DMS79 (cell line): ENCODE measurements at regions not wholly inside any gene's neighbourhood (a gene's known extent, or its start where the extent isn't known, plus 50 kb on each side); places are given as distances from the start of the nearest gene placed in this dataset.
"Not testable (repeated sequence)": the region's sequence is repeated elsewhere in the genome, so short reads cannot be mapped to it uniquely, and the experiment has no call there.

ENCODE experiments used
- DNase-seq: peaks from one replicate; lab custom pipeline; 2025; lab: John Stamatoyannopoulos, UW

DNA sequence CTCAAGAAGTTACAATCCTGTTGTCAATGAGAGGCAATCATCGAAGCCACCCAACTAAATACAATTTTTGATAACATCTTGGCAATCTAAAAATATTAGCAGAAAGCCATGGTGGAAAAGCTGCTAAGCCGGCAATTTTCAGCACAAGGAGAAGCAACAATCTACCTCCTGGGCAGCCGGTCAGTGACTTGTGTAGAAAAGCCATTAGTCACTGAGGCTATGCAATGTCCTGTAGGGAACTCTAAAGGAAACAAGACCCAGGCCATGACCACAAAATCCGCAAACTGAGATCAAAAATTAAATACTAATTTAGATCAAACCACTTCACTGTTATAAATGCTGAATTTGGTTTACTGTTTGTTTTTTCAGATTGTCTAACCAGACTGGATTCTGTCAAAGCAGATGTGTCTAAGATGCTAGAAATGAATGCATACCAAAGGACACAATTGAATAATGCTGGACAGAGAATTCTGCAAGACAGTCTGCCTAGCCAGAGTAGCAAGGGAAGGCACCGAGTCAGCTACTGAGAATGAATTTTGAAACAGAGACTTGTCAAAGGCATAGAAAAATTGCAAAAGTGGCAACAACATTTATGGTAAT is 384.8 kb downstream of the PRELID2 start:
- DNase-seq = no peak

- no peak for DNase-seq
Measured at GRCh38 chr5:145449794-145450193, 385.3 kb downstream of the PRELID2 start.

DNA sequence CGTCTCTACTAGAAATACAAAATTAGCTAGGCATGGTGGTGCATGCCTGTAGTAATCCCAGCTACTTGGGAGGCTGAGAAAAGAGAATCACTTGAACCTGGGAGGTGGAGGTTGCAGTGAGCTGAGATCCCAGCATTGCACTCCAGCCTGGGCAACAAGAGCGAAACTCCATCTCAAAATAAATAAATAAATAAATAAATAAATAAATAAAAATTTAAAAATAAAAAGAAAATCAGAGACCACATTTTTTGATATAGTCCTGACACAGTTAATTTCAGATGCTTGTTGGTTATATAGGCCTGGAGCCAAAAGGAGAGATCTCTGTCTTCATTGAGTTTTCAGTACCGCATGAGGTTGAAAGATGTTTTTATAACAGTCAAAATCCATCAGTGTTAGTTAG is 388.3 kb downstream of the PRELID2 start:
- not testable (repeated sequence) for DNase-seq

GRCh38 chr5:145446412-145446811 is 388.7 kb downstream of the PRELID2 start:
- no peak for DNase-seq

- no peak for DNase-seq
Measured at GRCh38 chr5:145445027-145445426, 390.1 kb downstream of the PRELID2 start.

- DNase-seq = no peak
Measured at GRCh38 chr5:145443964-145444363, 391.2 kb downstream of the PRELID2 start.

DNA sequence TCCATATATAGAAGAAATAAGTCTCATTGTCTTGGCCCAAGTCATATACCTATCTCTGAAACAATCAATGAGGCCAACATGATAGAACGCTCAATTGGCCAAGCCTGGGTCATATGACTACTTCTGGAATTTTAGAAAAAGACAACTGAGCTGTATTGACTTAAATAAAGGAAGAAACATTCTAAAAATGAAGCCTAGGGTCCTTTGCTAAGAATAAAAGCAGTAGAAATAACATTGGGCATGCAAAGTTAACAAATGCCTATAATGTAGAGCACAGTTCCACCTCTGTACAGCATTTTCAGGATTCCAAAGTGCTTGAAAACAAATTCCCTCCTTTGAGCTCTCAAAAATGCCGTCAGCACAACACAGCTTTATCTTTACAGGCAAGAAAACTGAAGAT is 391.8 kb downstream of the PRELID2 start:
- no peak for DNase-seq

GRCh38 chr5:145442661-145443060 is 392.5 kb downstream of the PRELID2 start:
- DNase-seq = not testable (repeated sequence)

- DNase-seq = no peak
Measured at GRCh38 chr5:145441228-145441627, 393.9 kb downstream of the PRELID2 start.

DNA sequence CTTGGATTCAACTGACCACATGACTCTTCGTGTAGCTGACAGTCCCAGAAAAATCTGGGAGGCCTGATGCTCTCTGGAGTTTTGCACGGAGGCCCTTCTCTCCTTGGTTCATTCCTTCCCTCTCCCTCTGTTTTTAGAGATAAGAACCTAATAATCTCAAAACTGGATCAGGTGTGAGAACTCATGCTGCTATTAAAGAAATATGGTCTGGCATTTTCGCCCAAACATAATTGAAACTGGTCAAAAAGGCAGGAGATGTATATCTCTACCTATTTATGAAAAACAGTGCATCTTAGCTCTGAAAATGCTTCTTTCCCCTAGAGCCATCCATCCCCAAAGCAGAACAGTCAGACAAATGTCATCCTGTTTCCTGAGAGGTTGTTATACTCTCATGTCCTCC is 397.5 kb downstream of the PRELID2 start:
- no peak for DNase-seq

DNA sequence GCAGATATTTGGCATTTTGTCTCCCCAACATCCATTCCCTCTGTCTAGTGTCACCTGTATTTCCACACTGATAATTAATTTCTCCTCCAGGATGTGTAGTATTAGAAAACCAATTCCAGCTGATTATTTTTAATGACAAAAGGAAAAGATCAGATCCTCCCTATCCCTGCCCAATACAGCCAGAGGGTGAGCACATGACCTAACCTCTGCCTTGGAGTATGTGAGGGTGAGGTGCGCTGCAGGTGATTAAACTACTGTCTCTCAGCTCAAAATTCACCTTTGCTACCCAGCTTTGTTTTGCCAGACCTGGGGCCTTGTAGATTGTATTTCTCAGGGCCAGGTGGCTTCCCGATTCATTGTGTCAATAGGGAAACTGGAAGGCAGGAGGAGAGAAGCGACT is 402.1 kb downstream of the PRELID2 start:
- DNase-seq = no peak

GRCh38 chr5:145429170-145429569 is 406.0 kb downstream of the PRELID2 start:
- no peak for DNase-seq

- no peak for DNase-seq
Measured at GRCh38 chr5:145408048-145408341, 427.1 kb downstream of the PRELID2 start.

DNA sequence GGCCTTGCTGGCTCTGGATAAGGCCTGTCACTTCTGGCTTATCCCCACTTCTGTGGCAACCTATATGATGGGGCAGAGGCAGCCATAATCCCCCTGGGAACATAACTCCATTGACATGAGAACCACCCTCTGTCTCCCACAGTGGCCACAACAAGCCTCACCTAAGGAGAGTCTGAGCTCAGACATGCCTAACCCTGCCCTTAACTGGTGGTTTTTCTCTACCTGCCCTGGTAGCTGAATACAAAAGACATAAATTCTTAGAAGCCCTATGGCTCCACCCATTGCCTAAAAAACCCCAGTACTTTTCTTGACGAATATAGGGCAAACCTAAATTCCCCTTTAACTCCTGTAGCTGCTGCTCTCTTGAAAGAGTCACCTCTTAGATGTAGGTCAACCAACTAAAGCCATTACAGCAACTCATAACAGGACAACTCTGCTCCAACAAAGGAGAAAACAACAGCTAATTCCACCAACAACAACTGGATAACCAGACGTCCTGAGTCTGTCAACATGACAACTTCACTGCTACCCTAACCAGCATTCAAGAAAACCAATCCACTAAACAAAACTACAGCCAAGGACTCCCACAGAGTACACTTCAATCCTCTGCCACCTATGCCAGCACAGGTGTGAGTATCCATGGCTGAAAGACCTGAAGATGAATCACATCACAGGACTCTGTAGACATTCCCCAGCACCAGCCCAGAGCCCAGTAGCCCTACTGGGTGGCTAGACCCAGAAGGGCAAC is 427.7 kb downstream of the PRELID2 start:
- DNase-seq = no peak

DNA sequence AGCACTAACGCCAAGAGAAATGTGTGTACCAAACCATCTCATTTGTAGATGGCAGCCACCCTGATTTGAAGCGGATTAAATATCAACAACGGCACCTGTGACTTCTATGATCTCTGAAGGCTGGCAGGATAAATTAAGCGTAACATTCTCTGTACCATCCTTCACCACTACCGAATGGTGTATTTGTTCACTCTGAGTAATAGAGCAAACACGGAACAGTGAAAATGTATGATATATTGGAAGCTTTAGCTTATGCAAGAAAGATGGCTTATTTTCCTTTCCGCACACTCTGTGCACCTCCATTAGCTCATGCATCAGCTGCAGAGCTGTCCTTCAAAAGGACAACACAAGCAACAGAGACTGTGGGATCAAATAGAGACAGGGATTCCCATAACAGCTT is 431.1 kb downstream of the PRELID2 start:
- no peak for DNase-seq

GRCh38 chr5:145396888-145397287 is 438.3 kb downstream of the PRELID2 start:
- DNase-seq = no peak

DNA sequence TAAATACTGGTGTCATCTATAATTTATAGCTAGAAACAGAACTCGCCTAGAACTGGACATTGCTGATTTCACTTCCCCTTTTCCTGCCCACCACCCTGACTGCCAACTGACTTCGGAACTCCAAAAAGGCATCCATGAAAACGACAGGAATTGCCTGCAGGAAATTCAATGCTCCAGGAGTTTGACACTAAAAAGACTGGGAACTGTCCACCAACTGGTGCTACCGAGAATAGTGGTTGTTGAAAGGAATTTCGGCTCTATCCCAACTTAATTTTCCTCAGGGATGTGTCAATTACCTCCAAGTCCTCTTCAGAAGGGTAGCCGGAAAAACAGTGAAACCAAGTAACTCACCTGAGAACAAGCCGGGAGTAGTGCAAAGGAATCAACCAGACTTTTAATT is 440.0 kb downstream of the PRELID2 start:
- not testable (repeated sequence) for DNase-seq

DNA sequence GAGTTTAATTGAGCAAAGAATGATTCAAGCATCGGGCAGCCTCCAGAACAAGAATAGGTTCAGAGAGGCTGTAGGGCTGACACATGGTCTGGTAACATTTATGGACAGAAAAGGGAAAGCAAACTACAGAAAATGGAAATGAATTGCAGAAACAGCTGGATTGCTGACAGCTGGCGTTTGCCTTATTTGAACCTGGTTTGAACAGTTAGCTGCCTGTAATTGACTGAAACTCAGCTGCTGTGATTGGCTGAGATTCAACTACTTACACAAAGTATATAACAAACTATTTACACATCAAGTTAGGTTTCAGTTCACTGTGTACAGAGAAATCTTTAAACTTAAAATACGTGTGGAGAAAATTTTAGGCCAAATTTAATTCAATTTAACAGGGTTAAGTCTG is 441.7 kb downstream of the PRELID2 start:
- no peak for DNase-seq

DNA sequence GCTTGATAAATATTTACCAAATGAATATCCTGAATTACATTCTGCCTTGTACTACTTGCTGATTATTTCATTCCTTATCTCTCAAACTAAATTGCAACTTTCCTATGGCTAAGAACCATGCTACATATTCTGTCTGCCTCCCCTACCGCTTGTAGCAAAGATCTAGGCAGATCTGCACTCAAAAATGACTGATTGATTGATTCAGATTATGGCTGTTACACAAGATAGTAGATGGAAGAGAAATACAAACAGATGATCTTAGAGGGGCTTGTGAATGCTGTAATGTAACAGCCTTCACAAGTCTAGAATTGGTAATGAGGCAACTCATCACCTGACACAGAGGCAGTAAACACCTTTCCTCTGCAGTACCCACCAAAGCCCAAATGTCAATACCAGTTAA is 446.1 kb downstream of the PRELID2 start:
- DNase-seq = no peak

GRCh38 chr5:145385276-145385675 is 449.9 kb downstream of the PRELID2 start:
- no peak for DNase-seq

DNA sequence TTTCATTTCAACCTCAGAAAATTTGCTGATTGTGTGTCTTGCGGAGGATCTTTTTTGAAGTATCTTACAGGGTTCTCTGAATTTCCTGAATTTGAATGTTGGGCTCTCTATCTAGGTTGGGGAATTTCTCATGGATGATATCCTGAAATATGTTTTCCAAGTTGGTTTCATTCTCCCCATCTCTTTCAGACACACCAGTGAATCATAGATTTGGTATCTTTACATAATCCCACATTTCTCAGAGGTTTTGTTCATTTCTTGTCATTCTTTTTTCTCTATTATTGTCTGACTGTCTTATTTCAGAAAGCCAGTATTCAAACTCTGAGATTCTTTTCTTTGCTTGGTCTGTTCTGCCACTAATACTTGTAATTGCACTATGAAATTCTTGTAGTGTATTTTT is 456.9 kb downstream of the PRELID2 start:
- DNase-seq = no peak

GRCh38 chr5:145375521-145375920 is 459.6 kb downstream of the PRELID2 start:
- no peak for DNase-seq

DNA sequence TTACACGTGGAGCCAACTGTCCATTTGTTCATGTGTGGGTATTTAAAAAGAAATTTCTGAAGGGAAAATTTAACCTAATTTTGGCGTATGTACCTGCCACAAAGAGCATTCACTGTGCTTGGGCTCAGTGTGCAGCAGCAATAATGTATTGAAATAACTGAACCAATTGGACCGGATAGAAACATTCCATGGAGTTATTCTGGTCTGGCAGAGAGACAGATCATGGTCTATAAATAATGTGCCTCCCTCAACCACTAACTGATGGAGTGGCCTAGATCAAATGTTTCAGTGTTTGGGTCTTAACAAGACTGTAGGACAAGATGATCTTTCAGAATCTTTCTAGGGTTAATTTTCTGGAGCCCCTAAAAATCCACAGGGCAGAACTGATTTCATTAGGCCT is 469.7 kb downstream of the PRELID2 start:
- DNase-seq = no peak

GRCh38 chr5:145362266-145362665 is 472.9 kb downstream of the PRELID2 start:
- DNase-seq = no peak
